GM12874 (cell line): ENCODE measurements at regions not wholly inside any gene's neighbourhood (a gene's known extent, or its start where the extent isn't known, plus 50 kb on each side); places are given as distances from the start of the nearest gene placed in this dataset.

Experiments
- CTCF ChIP-seq: IDR thresholded peaks from 2 replicates; pipeline ENCODE4 v1.5.1; 2011; ENCODE audit warnings: low read depth, mild to moderate bottlenecking, control low read depth, low read length, moderate library complexity; ENCODE audit not compliant: insufficient read depth

GRCh38 chr2:82257796-82258555 is 1953.4 kb upstream of the LRRTM1 start:
- TF ChIP-seq CTCF, result no peak

DNA sequence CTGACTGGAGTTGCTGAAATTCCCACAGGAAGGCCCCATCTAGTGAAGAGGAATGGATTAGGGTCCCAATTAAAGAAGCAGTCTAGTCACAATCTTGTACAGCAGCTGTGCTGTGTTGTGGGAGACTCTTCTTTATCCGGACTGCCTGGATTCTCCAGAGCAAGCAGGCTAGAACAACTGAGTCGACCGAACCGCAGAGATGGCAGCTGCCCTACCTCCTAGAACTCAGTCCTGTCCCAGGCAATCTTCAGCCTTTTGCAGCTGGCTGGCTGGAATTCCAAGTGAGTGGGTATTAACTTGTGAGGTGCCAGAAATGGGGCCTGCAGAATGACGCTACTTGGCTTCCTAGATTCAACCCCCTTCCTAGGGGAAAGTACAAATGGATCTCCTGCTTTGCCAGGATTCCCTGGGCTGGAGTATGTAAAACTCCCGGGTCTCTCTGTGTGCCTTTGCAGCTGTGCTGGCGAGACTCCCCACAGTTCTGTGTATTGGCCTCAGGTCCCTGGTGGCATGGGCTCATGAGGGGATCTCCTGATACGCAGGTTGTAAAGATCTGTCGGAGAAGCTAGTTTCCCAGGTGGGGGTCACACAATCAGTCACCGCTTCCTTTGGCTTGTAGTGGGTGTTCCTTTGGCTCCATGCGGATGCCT is 1952.6 kb upstream of the LRRTM1 start:
- TF ChIP-seq CTCF, result no peak

- no peak for TF ChIP-seq CTCF
Measured at GRCh38 chr2:82256288-82256687, 1951.7 kb upstream of the LRRTM1 start.

GRCh38 chr2:82254728-82255127 is 1950.2 kb upstream of the LRRTM1 start:
- TF ChIP-seq CTCF, result no peak

DNA sequence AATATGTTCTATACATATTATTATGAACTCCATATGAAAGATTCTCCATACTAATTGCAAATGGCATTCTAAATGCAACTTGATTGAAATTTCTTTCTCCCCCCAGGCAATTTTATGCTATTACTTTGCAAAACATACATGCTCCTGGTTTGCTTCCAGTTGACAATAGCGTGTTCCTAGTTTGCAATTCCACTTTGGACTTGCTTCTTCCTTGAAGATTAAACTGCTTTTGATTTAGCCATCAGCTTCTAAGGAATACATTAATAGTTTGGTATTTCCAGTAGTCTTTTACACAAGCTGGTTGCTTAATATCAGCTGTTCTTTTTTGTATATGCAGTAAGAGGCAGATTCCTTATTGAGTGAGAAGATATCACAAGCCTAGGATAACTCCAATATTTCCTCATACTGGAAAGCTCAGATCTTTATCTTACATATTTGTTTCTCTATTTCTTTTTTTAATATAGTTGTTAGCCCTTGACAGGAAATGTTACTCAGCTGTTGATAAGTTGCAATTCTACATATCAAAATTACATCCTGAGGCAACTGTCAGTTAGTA is 1941.7 kb upstream of the LRRTM1 start:
- no peak for TF ChIP-seq CTCF

DNA sequence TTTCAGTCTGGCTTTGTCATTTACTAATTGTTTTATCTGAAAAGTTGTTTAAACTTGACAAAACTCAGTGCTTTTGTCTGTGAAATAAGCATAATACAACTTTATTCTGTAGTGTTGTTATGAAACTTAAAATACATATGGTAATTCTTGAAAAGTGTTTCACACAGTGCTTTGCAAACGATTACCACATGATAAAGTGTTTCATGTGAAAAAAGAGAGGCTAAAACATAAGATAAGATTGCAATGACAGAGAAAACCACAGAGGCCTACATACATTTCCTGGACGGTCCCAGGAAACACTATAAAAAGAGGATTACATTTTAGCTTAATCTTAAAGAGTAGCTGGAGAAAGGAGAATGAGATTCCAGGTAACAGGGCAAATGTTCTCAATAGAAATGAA is 1934.6 kb upstream of the LRRTM1 start:
- TF ChIP-seq CTCF, result no peak

GRCh38 chr2:82237994-82238662 is 1933.6 kb upstream of the LRRTM1 start:
- no peak for TF ChIP-seq CTCF
